ENCODE measurements at regions not wholly inside any gene's neighbourhood (a gene's known extent, or its start where the extent isn't known, plus 50 kb on each side); places are given as distances from the start of the nearest gene placed in this dataset.

DNA sequence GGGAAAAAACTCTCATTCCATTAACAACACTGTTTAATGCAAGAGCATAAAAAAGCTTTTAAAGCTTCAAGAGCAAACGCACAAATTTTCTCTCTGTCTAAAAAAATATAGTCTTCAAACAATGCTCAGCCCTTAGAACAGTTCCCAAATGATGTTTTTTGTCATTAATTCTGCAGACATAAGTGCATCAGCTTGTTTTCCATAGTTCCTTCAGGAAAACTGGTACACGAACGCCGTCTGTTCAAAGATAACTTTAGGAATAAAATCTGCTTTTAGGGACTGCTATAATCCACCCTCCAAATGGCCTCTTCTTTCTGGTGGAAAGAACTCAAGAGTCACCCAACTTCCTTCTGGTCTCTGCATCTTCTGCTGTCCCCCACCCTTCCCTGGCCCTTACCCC, 98.2 kb upstream of the SLC66A3 start:
- no peaks in the 10 kb centered on the region for H3K79me2 ChIP-seq (ENCODE audit: control insufficient read depth, insufficient read depth, low read length, poor library complexity)
- H3K27me3 ChIP-seq (ENCODE audit: insufficient read depth, low read length) = no peaks in the 10 kb centered on the region
- H3K4me3 ChIP-seq (ENCODE audit: low read depth, low read length) = no peak overlapping the region
- H3K14ac ChIP-seq (ENCODE audit: low read length) = no peak overlapping the region
- no peak overlapping the region for H4K91ac ChIP-seq (ENCODE audit: low read depth, low read length)
- H2AK5ac ChIP-seq (ENCODE audit: low read length) = no peak overlapping the region
- H3K4me2 ChIP-seq (ENCODE audit: low read length) = no peak overlapping the region
- no peak overlapping the region for H4K12ac ChIP-seq (ENCODE audit: low read depth, low read length)
- no peak overlapping the region for H3K27ac ChIP-seq (ENCODE audit: low read depth, low read length)
- no peak overlapping the region for H3K9ac ChIP-seq (ENCODE audit: low read length)
- H3K23ac ChIP-seq (ENCODE audit: low read length) = no peak overlapping the region
- no CpG with 5 or more reads among the region's 4 CpGs for WGBS (ENCODE audit: extremely low coverage, insufficient coverage, insufficient read length)
- no peak overlapping the region for H2BK120ac ChIP-seq (ENCODE audit: insufficient read depth, low read length, poor library complexity)
- H3K79me1 ChIP-seq (ENCODE audit: low read length) = no peaks in the 10 kb centered on the region
- no peak for DNase-seq
- no peak overlapping the region for H2BK12ac ChIP-seq (ENCODE audit: low read length)
- no peak overlapping the region for H4K8ac ChIP-seq (ENCODE audit: low read depth, low read length)
- no peak overlapping the region for H2AFZ ChIP-seq (ENCODE audit: insufficient read depth, low read length, poor library complexity)
- H2BK5ac ChIP-seq (ENCODE audit: low read depth, low read length, poor library complexity) = no peak overlapping the region
- no peaks in the 10 kb centered on the region for H3K36me3 ChIP-seq (ENCODE audit: control insufficient read depth in 1 of 2, insufficient read depth in 2 of 2, low read length in 2 of 2)
- H3K4me1 ChIP-seq (ENCODE audit: control insufficient read depth in 1 of 2, insufficient read depth in 2 of 2, low read length in 2 of 2) = no peaks in the 10 kb centered on the region
- H3K9me3 ChIP-seq (ENCODE audit: insufficient read depth, low read depth, low read length) = no peaks in the 10 kb centered on the region
- no peak overlapping the region for H3K4ac ChIP-seq (ENCODE audit: low read depth, low read length)
- H3K18ac ChIP-seq (ENCODE audit: low read length) = no peak overlapping the region

DNA sequence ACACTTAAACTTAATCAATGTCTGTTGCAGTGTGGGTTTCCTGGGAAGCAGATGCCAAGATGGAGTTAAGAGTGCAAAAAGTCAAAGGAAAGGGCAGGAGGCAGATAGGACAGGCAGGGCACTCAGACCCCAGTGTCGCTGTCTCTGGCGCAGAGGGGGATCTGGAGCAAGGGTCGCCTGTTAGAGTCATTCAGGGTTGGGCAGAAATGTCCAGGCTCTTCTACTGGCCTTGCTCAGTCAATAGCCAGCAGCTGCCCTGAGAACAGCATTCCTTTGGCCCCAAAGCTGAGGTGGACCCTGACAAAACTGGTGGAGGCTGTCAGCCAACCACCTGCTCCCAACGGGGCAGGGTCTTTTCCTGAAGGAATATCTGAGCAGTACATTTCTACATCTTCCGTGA, 97.1 kb upstream of the SLC66A3 start:
- no peak overlapping the region for H3K4ac ChIP-seq (ENCODE audit: low read depth, low read length)
- H3K9ac ChIP-seq (ENCODE audit: low read length) = no peak overlapping the region
- H3K36me3 ChIP-seq (ENCODE audit: control insufficient read depth in 1 of 2, insufficient read depth in 2 of 2, low read length in 2 of 2) = no peaks in the 10 kb centered on the region
- H4K91ac ChIP-seq (ENCODE audit: low read depth, low read length) = no peak overlapping the region
- H2BK120ac ChIP-seq (ENCODE audit: insufficient read depth, low read length, poor library complexity) = no peak overlapping the region
- H2AFZ ChIP-seq (ENCODE audit: insufficient read depth, low read length, poor library complexity) = no peak overlapping the region
- no CpG with 5 or more reads among the region's 5 CpGs for WGBS (ENCODE audit: extremely low coverage, insufficient coverage, insufficient read length)
- H3K4me3 ChIP-seq (ENCODE audit: low read depth, low read length) = no peak overlapping the region
- H3K4me1 ChIP-seq (ENCODE audit: control insufficient read depth in 1 of 2, insufficient read depth in 2 of 2, low read length in 2 of 2) = no peaks in the 10 kb centered on the region
- H4K8ac ChIP-seq (ENCODE audit: low read depth, low read length) = no peak overlapping the region
- no peak overlapping the region for H2AK5ac ChIP-seq (ENCODE audit: low read length)
- H3K79me1 ChIP-seq (ENCODE audit: low read length) = no peaks in the 10 kb centered on the region
- no peak for DNase-seq
- H3K27ac ChIP-seq (ENCODE audit: low read depth, low read length) = no peak overlapping the region
- no peaks in the 10 kb centered on the region for H3K27me3 ChIP-seq (ENCODE audit: insufficient read depth, low read length)
- H3K18ac ChIP-seq (ENCODE audit: low read length) = no peak overlapping the region
- no peaks in the 10 kb centered on the region for H3K9me3 ChIP-seq (ENCODE audit: insufficient read depth, low read depth, low read length)
- H3K79me2 ChIP-seq (ENCODE audit: control insufficient read depth, insufficient read depth, low read length, poor library complexity) = no peaks in the 10 kb centered on the region
- H3K14ac ChIP-seq (ENCODE audit: low read length) = no peak overlapping the region
- H3K4me2 ChIP-seq (ENCODE audit: low read length) = no peak overlapping the region
- no peak overlapping the region for H3K23ac ChIP-seq (ENCODE audit: low read length)
- H2BK5ac ChIP-seq (ENCODE audit: low read depth, low read length, poor library complexity) = no peak overlapping the region
- no peak overlapping the region for H2BK12ac ChIP-seq (ENCODE audit: low read length)
- no peak overlapping the region for H4K12ac ChIP-seq (ENCODE audit: low read depth, low read length)

DNA sequence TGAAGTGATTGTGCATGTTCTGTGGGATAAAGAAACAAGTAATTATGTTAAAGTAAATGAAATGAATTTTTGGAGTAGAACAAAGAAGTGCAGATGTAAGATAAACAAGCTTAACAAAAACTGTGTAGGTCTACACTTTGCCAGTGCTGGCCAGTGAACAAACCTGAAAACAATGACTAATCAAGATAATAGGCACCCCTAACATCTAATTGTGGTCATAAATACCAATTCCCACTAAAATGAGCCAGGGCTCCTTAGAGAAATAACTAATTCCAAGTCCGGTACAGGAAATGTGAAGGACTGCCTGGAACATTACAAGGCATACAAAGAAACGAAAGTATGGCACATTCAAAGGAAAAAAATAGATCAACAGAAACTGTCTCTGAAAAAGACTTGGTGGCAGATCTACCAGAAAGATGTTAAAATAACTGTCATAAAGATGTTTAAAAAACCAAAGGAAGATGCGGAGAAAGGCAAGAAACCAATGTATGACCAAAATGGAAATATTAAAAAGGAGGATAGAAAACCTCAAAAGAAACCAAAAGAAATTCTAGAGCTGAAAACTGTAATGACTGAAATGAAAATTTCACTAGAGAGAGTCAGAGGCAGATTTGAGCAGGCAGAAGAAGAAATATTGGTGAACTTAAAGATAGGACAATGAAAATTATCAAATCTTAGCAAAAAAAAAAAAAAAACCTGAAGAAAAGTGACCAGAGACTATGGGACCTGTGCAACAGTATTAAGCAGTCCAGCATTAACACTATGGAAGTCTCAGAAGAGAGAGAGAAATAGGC, 94.7 kb upstream of the SLC66A3 start:
- H4K12ac ChIP-seq (ENCODE audit: low read depth, low read length) = no peak overlapping the region
- no peak overlapping the region for H2AK5ac ChIP-seq (ENCODE audit: low read length)
- H3K4me1 ChIP-seq (ENCODE audit: control insufficient read depth in 1 of 2, insufficient read depth in 2 of 2, low read length in 2 of 2) = no peaks in the 10 kb centered on the region
- no peak overlapping the region for H4K91ac ChIP-seq (ENCODE audit: low read depth, low read length)
- H3K4me2 ChIP-seq (ENCODE audit: low read length) = no peak overlapping the region
- no peak overlapping the region for H3K4me3 ChIP-seq (ENCODE audit: low read depth, low read length)
- H4K8ac ChIP-seq (ENCODE audit: low read depth, low read length) = no peak overlapping the region
- H3K27me3 ChIP-seq (ENCODE audit: insufficient read depth, low read length) = no peaks in the 10 kb centered on the region
- WGBS (ENCODE audit: extremely low coverage, insufficient coverage, insufficient read length) = no CpG with 5 or more reads among the region's 3 CpGs
- H3K9me3 ChIP-seq (ENCODE audit: insufficient read depth, low read depth, low read length) = no peaks in the 10 kb centered on the region
- H3K27ac ChIP-seq (ENCODE audit: low read depth, low read length) = no peak overlapping the region
- H3K9ac ChIP-seq (ENCODE audit: low read length) = no peak overlapping the region
- no peaks in the 10 kb centered on the region for H3K36me3 ChIP-seq (ENCODE audit: control insufficient read depth in 1 of 2, insufficient read depth in 2 of 2, low read length in 2 of 2)
- H2BK5ac ChIP-seq (ENCODE audit: low read depth, low read length, poor library complexity) = no peak overlapping the region
- H3K14ac ChIP-seq (ENCODE audit: low read length) = no peak overlapping the region
- no peak overlapping the region for H2BK120ac ChIP-seq (ENCODE audit: insufficient read depth, low read length, poor library complexity)
- DNase-seq = no peak
- no peak overlapping the region for H3K23ac ChIP-seq (ENCODE audit: low read length)
- H3K4ac ChIP-seq (ENCODE audit: low read depth, low read length) = no peak overlapping the region
- no peaks in the 10 kb centered on the region for H3K79me1 ChIP-seq (ENCODE audit: low read length)
- no peak overlapping the region for H2AFZ ChIP-seq (ENCODE audit: insufficient read depth, low read length, poor library complexity)
- H3K79me2 ChIP-seq (ENCODE audit: control insufficient read depth, insufficient read depth, low read length, poor library complexity) = no peaks in the 10 kb centered on the region
- no peak overlapping the region for H2BK12ac ChIP-seq (ENCODE audit: low read length)
- no peak overlapping the region for H3K18ac ChIP-seq (ENCODE audit: low read length)

DNA sequence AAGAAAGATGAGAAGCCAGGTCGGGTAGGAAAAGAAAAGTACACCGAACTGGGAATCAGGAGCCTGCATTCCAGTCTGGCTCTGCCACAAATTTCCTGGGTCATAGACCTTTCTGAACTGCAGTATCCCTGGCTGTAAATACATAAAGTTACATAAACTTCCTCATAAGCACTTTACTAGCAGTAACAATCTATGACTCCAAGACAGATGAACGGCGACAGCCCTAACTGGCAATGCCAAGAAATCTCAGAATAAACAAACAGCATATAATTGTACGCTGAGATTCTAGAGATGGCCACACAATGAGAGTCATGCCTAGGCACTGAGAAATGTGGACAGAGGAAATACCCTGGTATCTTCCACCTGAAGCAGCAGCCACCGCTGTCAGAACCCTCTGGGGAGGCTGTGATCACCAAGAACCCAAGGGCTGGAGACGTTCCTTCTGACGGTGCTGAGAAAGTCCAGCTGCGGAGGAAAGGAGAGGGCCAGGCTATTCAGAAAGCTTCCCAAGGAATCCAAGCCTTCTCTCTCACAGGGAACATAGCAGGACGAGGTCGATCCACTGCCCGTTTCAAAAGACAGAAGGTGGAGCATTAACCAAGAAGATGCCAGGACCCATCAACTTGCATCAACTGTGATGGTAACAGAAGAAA, 89.3 kb upstream of the SLC66A3 start:
- Histone ChIP-seq H3K27ac (ENCODE audit: low read depth, low read length) (no peak overlapping the region), H3K4me2 (ENCODE audit: low read length) (no peak overlapping the region), H3K27me3 (ENCODE audit: insufficient read depth, low read length) (no peaks in the 10 kb centered on the region), H4K12ac (ENCODE audit: low read depth, low read length) (no peak overlapping the region), H3K4ac (ENCODE audit: low read depth, low read length) (no peak overlapping the region), H3K4me1 (ENCODE audit: control insufficient read depth in 1 of 2, insufficient read depth in 2 of 2, low read length in 2 of 2) (no peaks in the 10 kb centered on the region), H3K18ac (ENCODE audit: low read length) (no peak overlapping the region), H2BK5ac (ENCODE audit: low read depth, low read length, poor library complexity) (no peak overlapping the region), H2BK120ac (ENCODE audit: insufficient read depth, low read length, poor library complexity) (no peak overlapping the region), H3K23ac (ENCODE audit: low read length) (no peak overlapping the region), H2BK12ac (ENCODE audit: low read length) (no peak overlapping the region), H3K9me3 (ENCODE audit: insufficient read depth, low read depth, low read length) (peaks cover 2% of the 10 kb centered on the region), H3K36me3 (ENCODE audit: control insufficient read depth in 1 of 2, insufficient read depth in 2 of 2, low read length in 2 of 2) (no peaks in the 10 kb centered on the region), H3K79me1 (ENCODE audit: low read length) (no peaks in the 10 kb centered on the region), H3K14ac (ENCODE audit: low read length) (no peak overlapping the region), H3K9ac (ENCODE audit: low read length) (no peak overlapping the region), H3K4me3 (ENCODE audit: low read depth, low read length) (no peak overlapping the region), H4K8ac (ENCODE audit: low read depth, low read length) (no peak overlapping the region), H4K91ac (ENCODE audit: low read depth, low read length) (no peak overlapping the region), H3K79me2 (ENCODE audit: control insufficient read depth, insufficient read depth, low read length, poor library complexity) (no peaks in the 10 kb centered on the region), H2AFZ (ENCODE audit: insufficient read depth, low read length, poor library complexity) (no peak overlapping the region), H2AK5ac (ENCODE audit: low read length) (no peak overlapping the region)
- DNase-seq = no peak
- no CpG with 5 or more reads among the region's 12 CpGs for WGBS (ENCODE audit: extremely low coverage, insufficient coverage, insufficient read length)

Data from trophoblast cell (in vitro differentiated cells and primary cell).